ENCODE measurements at regions not wholly inside any gene's neighbourhood (a gene's known extent, or its start where the extent isn't known, plus 50 kb on each side); places are given as distances from the start of the nearest gene placed in this dataset.

- no peak for TF ChIP-seq CTCF (IDR thresholded peaks at IDR 0.05; ENCODE audit: unreplicated experiment)
- Mint-ChIP-seq H3K9me3 (ENCODE audit: low read depth) (no peaks in the 10 kb centered on the region), H3K4me1 (ENCODE audit: low read depth) (no peaks in the 10 kb centered on the region), H3K27ac (no peak overlapping the region), H3K4me3 (ENCODE audit: low read depth) (no peak overlapping the region), H3K36me3 (ENCODE audit: insufficient read depth) (no peaks in the 10 kb centered on the region), H3K27me3 (peaks cover 17% of the 10 kb centered on the region)
- no peak for DNase-seq (ENCODE audit: low spot score, unreplicated experiment)
Observed at GRCh38 chr2:128558441-128558840, 239.8 kb upstream of the HS6ST1 start.

- no peak for TF ChIP-seq CTCF (IDR thresholded peaks at IDR 0.05; ENCODE audit: unreplicated experiment)
- Mint-ChIP-seq H3K36me3 (ENCODE audit: insufficient read depth) (no peaks in the 10 kb centered on the region), H3K9me3 (ENCODE audit: low read depth) (no peaks in the 10 kb centered on the region), H3K27me3 (peaks cover 17% of the 10 kb centered on the region), H3K4me1 (ENCODE audit: low read depth) (no peaks in the 10 kb centered on the region), H3K4me3 (ENCODE audit: low read depth) (no peak overlapping the region), H3K27ac (no peak overlapping the region)
- no peak for DNase-seq (ENCODE audit: low spot score, unreplicated experiment)
Observed at GRCh38 chr2:128558895-128559532, 240.3 kb upstream of the HS6ST1 start.

GRCh38 chr2:128559533-128560515, 241.2 kb upstream of the HS6ST1 start:
- Mint-ChIP-seq H3K4me3 (ENCODE audit: low read depth) (no peak overlapping the region), H3K27ac (no peak overlapping the region), H3K4me1 (ENCODE audit: low read depth) (no peaks in the 10 kb centered on the region), H3K36me3 (ENCODE audit: insufficient read depth) (no peaks in the 10 kb centered on the region), H3K9me3 (ENCODE audit: low read depth) (no peaks in the 10 kb centered on the region), H3K27me3 (peaks cover 16% of the 10 kb centered on the region)
- DNase-seq (ENCODE audit: low spot score, unreplicated experiment) = no peak
- no peak for TF ChIP-seq CTCF (IDR thresholded peaks at IDR 0.05; ENCODE audit: unreplicated experiment)

- peaks cover 16% of the 10 kb centered on the region for H3K27me3 Mint-ChIP-seq
- no peaks in the 10 kb centered on the region for H3K4me1 Mint-ChIP-seq (ENCODE audit: low read depth)
- H3K27ac Mint-ChIP-seq = no peak overlapping the region
- no peak overlapping the region for H3K4me3 Mint-ChIP-seq (ENCODE audit: low read depth)
- DNase-seq (ENCODE audit: low spot score, unreplicated experiment) = no peak
- no peaks in the 10 kb centered on the region for H3K9me3 Mint-ChIP-seq (ENCODE audit: low read depth)
- no peak for TF ChIP-seq CTCF (IDR thresholded peaks at IDR 0.05; ENCODE audit: unreplicated experiment)
- H3K36me3 Mint-ChIP-seq (ENCODE audit: insufficient read depth) = no peaks in the 10 kb centered on the region
Observed at GRCh38 chr2:128560718-128561117, 242.1 kb upstream of the HS6ST1 start.

GRCh38 chr2:128562471-128563347, 244.0 kb upstream of the HS6ST1 start:
- TF ChIP-seq CTCF (IDR thresholded peaks at IDR 0.05; ENCODE audit: unreplicated experiment) = no peak
- H3K4me3 Mint-ChIP-seq (ENCODE audit: low read depth) = no peak overlapping the region
- H3K4me1 Mint-ChIP-seq (ENCODE audit: low read depth) = no peaks in the 10 kb centered on the region
- H3K9me3 Mint-ChIP-seq (ENCODE audit: low read depth) = no peaks in the 10 kb centered on the region
- peaks cover 16% of the 10 kb centered on the region for H3K27me3 Mint-ChIP-seq
- no peak overlapping the region for H3K27ac Mint-ChIP-seq
- no peak for DNase-seq (ENCODE audit: low spot score, unreplicated experiment)
- no peaks in the 10 kb centered on the region for H3K36me3 Mint-ChIP-seq (ENCODE audit: insufficient read depth)
